OCI-LY7 (cell line): ENCODE measurements at regions not wholly inside any gene's neighbourhood (a gene's known extent, or its start where the extent isn't known, plus 50 kb on each side); places are given as distances from the start of the nearest gene placed in this dataset.
"Not testable (repeated sequence)": the region's sequence is repeated elsewhere in the genome, so short reads cannot be mapped to it uniquely, and the experiment has no call there.

ENCODE experiments used
- BruUV-seq: library from RNA; stranded (reverse); fragments of 400-500 nt; replicated peaks from 2 replicates; lab custom pipeline; 2021; lab: Mats Ljungman, UMichigan
- CTCF ChIA-PET: fragments of 300-600 bp; sonication (Branson Sonifier 250); formaldehyde crosslinking; loops from one replicate; lab custom pipeline; 2022; ENCODE audit warnings: antibody characterized with exemption; ENCODE audit not compliant: unreplicated experiment; lab: Charles Lee
- POLR2A ChIA-PET: fragments of 300-600 bp; sonication (Branson Sonifier 250); formaldehyde crosslinking; loops from one replicate; lab custom pipeline; 2022; ENCODE audit warnings: antibody characterized with exemption; lab: Charles Lee
- DNase-seq: peaks from one replicate; pipeline ENCODE4 v3.0.0-alpha.2; 2015; ENCODE audit warnings: low spot score
- H2AFZ ChIP-seq: fragments of 200-600 bp; sonication (generic), shearing (Covaris generic); 2 replicates; pipeline ENCODE4 v1.6.1; 2014; ENCODE audit warnings: mild to moderate bottlenecking, antibody characterized with exemption, low read length, moderate library complexity
- H3K27ac ChIP-seq: fragments of 200-600 bp; sonication (generic); 2 replicates; pipeline ENCODE4 v1.5.1; 2014; ENCODE audit warnings: mixed run types, low read depth, mild to moderate bottlenecking, moderate library complexity, low read length, inconsistent platforms; ENCODE audit not compliant: poor library complexity, severe bottlenecking
- H3K36me3 ChIP-seq: fragments of 200-600 bp; sonication (generic); 2 replicates; pipeline ENCODE4 v1.6.1; 2014; ENCODE audit warnings: mild to moderate bottlenecking, antibody characterized with exemption, low read length, moderate library complexity, mixed read lengths; ENCODE audit not compliant: insufficient read depth
- H3K4me1 ChIP-seq: fragments of 200-600 bp; sonication (generic); 2 replicates; pipeline ENCODE4 v1.5.1; 2014; ENCODE audit warnings: mild to moderate bottlenecking, low read length; ENCODE audit not compliant: insufficient read depth, poor library complexity, severe bottlenecking
- H3K4me2 ChIP-seq: fragments of 200-600 bp; sonication (generic); 2 replicates; pipeline ENCODE4 v1.6.1; 2014; ENCODE audit warnings: mild to moderate bottlenecking, low read length
- H3K4me3 ChIP-seq: fragments of 200-600 bp; sonication (generic); 2 replicates; pipeline ENCODE4 v1.5.1; 2014; ENCODE audit warnings: mild to moderate bottlenecking, low read depth, low read length; ENCODE audit not compliant: poor library complexity, severe bottlenecking
- H3K79me2 ChIP-seq: fragments of 200-600 bp; sonication (generic); 2 replicates; pipeline ENCODE4 v1.6.1; 2016; ENCODE audit warnings: low read depth, mild to moderate bottlenecking, low read length, moderate library complexity, mixed read lengths; ENCODE audit not compliant: insufficient read depth
- H3K9me2 ChIP-seq: fragments of 200-600 bp; sonication (generic); 2 replicates; pipeline ENCODE4 v1.6.1; 2016; ENCODE audit warnings: mild to moderate bottlenecking, low read length, mixed read lengths; ENCODE audit not compliant: insufficient read depth
- H3K9me3 ChIP-seq: fragments of 200-600 bp; sonication (generic); 2 replicates; pipeline ENCODE4 v1.6.1; 2014; ENCODE audit warnings: mild to moderate bottlenecking, mixed run types, low read length, mixed read lengths
- H4K20me1 ChIP-seq: fragments of 200-600 bp; sonication (generic); 2 replicates; pipeline ENCODE4 v1.6.1; 2014; ENCODE audit warnings: mild to moderate bottlenecking, antibody characterized with exemption, low read length, moderate library complexity, mixed read lengths; ENCODE audit not compliant: insufficient read depth
- EZH2phosphoT487 ChIP-seq: fragments of 200-600 bp; sonication (generic); IDR thresholded peaks from 2 replicates; pipeline ENCODE4 v1.6.1; 2018; ENCODE audit warnings: low read depth, borderline replicate concordance, mild to moderate bottlenecking, mixed run types, antibody characterized with exemption, low read length, moderate library complexity, mixed read lengths
- intact Hi-C: fragments of 100-400 bp; cut with micrococcal nuclease; formaldehyde crosslinking; loops from one replicate; pipeline ENCODE4 v1.10.0; 2022; ENCODE audit not compliant: unreplicated experiment
- TF ChIP-seq, protein P1 (sequence below): fragments of 200-600 bp; sonication (generic); conservative IDR thresholded peaks from 2 replicates; pipeline ENCODE4 v1.5.1; 2014; ENCODE audit warnings: mild to moderate bottlenecking, antibody characterized with exemption, low read length, moderate library complexity, mixed read lengths

DNA sequence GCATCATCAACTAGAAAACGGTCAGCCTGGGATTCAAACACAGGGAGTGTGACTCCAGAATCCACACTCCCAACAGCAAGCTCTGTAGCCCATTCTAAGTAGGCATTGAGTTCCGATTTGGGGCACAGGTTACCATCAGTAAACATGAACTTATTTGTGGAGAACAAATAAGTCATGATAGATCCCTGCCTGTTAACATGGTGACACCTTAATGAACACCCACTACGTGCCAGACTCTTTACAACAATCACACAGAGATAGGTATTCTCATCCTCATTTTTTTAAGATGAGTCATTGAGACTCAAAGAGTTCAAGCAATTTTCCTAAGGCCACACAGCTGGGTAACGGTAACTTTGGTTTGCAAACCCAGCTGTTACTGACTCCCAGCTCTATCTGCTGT lies 91.5 kb downstream of the LYZL2 start:
- Histone ChIP-seq H3K4me1 (peaks cover 19% of the 10 kb centered on the region), H2AFZ (no peak overlapping the region; the same call in 1 of the 2 replicates), H3K9me3 (no peaks in the 10 kb centered on the region), H3K4me3 (no peak overlapping the region), H3K79me2 (no peaks in the 10 kb centered on the region), H3K4me2 (no peak overlapping the region), H3K36me3 (no peaks in the 10 kb centered on the region), H3K9me2 (no peaks in the 10 kb centered on the region), H4K20me1 (no peaks in the 10 kb centered on the region), H3K27ac (no peak overlapping the region)
- ChIA-PET CTCF (interaction anchor here (0.9 kb wide), 1 partner anchor 107 kb away, joined by 3 read pairs; no protein-coding TSS in a partner anchor), POLR2A (no interaction called here)
- intact Hi-C loops, result no loop called here
- DNase-seq, result no peak
- BruUV-seq, result no TSS peak
- TF ChIP-seq, protein P1, sequence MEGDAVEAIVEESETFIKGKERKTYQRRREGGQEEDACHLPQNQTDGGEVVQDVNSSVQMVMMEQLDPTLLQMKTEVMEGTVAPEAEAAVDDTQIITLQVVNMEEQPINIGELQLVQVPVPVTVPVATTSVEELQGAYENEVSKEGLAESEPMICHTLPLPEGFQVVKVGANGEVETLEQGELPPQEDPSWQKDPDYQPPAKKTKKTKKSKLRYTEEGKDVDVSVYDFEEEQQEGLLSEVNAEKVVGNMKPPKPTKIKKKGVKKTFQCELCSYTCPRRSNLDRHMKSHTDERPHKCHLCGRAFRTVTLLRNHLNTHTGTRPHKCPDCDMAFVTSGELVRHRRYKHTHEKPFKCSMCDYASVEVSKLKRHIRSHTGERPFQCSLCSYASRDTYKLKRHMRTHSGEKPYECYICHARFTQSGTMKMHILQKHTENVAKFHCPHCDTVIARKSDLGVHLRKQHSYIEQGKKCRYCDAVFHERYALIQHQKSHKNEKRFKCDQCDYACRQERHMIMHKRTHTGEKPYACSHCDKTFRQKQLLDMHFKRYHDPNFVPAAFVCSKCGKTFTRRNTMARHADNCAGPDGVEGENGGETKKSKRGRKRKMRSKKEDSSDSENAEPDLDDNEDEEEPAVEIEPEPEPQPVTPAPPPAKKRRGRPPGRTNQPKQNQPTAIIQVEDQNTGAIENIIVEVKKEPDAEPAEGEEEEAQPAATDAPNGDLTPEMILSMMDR, result no peak
- no peak for TF ChIP-seq EZH2phosphoT487

DNA sequence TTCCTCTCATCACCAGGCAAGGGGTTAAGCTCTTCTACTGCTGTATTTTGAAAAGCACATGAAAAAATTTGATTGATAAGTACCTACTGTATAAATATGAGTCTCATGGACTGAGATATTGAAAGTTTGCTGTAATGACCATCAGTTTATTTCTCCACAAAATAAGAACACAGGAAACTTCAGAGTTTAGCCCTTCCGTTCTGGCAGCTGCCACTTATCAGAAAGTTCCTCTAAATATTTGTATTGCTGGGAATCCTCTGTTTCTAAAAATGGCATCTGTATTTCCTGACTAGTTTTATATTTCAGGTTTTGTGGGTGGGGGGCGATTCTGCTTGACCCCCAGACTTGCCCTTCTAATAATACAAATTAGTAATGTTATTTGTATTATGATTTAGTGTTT lies 92.0 kb downstream of the LYZL2 start:
- Histone ChIP-seq H3K27ac (no peak overlapping the region), H3K79me2 (no peaks in the 10 kb centered on the region), H2AFZ (peak overlapping the region; percentile 6; the same call in 1 of the 2 replicates), H3K4me2 (no peak overlapping the region), H3K4me1 (peaks cover 19% of the 10 kb centered on the region), H3K36me3 (no peaks in the 10 kb centered on the region), H3K4me3 (no peak overlapping the region), H4K20me1 (no peaks in the 10 kb centered on the region), H3K9me2 (no peaks in the 10 kb centered on the region), H3K9me3 (no peaks in the 10 kb centered on the region)
- BruUV-seq, result no TSS peak
- POLR2A ChIA-PET, result interaction anchor here (0.6 to 1.2 kb wide), 4 partner anchors 9 to 126 kb away, joined by 3 to 4 read pairs (median 3); no protein-coding TSS in a partner anchor
- no peak for DNase-seq
- CTCF ChIA-PET, result interaction anchor here (0.9 kb wide), 1 partner anchor 107 kb away, joined by 3 read pairs; no protein-coding TSS in a partner anchor
- intact Hi-C loops, result no loop called here
- TF ChIP-seq, protein P1, result no peak
- TF ChIP-seq EZH2phosphoT487, result no peak

DNA sequence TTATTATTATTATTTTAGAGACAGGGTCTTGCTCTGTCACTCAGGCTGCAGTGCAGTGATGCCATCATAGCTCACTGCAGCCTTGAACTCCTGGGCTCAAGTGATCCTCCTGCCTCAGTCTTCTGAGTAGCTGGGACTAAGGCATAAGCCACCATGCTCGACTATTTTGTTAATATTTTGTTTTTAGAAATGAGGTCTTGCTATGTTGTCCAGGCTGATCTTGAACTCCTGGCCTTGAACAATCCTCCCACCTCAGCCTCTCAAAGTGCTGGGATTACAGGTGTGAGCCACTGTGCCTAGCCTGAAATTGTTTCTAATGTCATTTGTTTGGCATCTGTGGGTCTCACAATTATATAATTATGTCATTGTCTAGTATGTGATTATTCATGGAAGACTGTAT lies 92.4 kb downstream of the LYZL2 start:
- BruUV-seq, intact Hi-C loops: not testable (repeated sequence)
- POLR2A ChIA-PET, result interaction anchor here (0.6 to 1.8 kb wide), 6 partner anchors 8 to 126 kb away, joined by 3 to 7 read pairs (median 4); no protein-coding TSS in a partner anchor

More for the DNA sequence above, 92.4 kb downstream of the LYZL2 start:
- H3K27ac ChIP-seq, H3K36me3 ChIP-seq, H3K79me2 ChIP-seq, H3K9me3 ChIP-seq, DNase-seq, H3K4me3 ChIP-seq, H3K4me2 ChIP-seq, H3K9me2 ChIP-seq, H4K20me1 ChIP-seq: not testable (repeated sequence)
- Histone ChIP-seq H2AFZ (peak overlapping the region; percentile 37; the same call in 1 of the 2 replicates), H3K4me1 (peaks cover 19% of the 10 kb centered on the region)
- CTCF ChIA-PET, result interaction anchor here (1.8 kb wide), 1 partner anchor 100 kb away, joined by 4 read pairs; no protein-coding TSS in a partner anchor
